ENCODE measurements at regions not wholly inside any gene's neighbourhood (a gene's known extent, or its start where the extent isn't known, plus 50 kb on each side); places are given as distances from the start of the nearest gene placed in this dataset.
"Not testable (repeated sequence)": the region's sequence is repeated elsewhere in the genome, so short reads cannot be mapped to it uniquely, and the experiment has no call there.

GRCh38 chr7:66413379-66414114, 208.4 kb downstream of the TPST1 start:
- peak overlapping the region; percentile 45 for H3K9ac ChIP-seq (ENCODE audit: low read length)
- no peak overlapping the region for H3K27ac ChIP-seq (ENCODE audit: low read depth, low read length)
- H3K27me3 ChIP-seq (ENCODE audit: control insufficient read depth, insufficient read depth, low read length) = no peaks in the 10 kb centered on the region
- H3K36me3 ChIP-seq (ENCODE audit: control insufficient read depth, insufficient read depth, low read length) = no peaks in the 10 kb centered on the region
- H3K4me3 ChIP-seq (ENCODE audit: low read length) = peak overlapping the region; percentile 83
- H3K4me1 ChIP-seq (ENCODE audit: control insufficient read depth, insufficient read depth, low read length) = no peaks in the 10 kb centered on the region

- Histone ChIP-seq H3K9ac (ENCODE audit: low read length) (no peak overlapping the region), H3K27ac (ENCODE audit: low read depth, low read length) (no peak overlapping the region), H3K36me3 (ENCODE audit: control insufficient read depth, insufficient read depth, low read length) (no peaks in the 10 kb centered on the region), H3K4me1 (ENCODE audit: control insufficient read depth, insufficient read depth, low read length) (no peaks in the 10 kb centered on the region), H3K4me3 (ENCODE audit: low read length) (no peak overlapping the region), H3K27me3 (ENCODE audit: control insufficient read depth, insufficient read depth, low read length) (no peaks in the 10 kb centered on the region)
Measured at GRCh38 chr7:66415659-66416265, 210.6 kb downstream of the TPST1 start.

DNA sequence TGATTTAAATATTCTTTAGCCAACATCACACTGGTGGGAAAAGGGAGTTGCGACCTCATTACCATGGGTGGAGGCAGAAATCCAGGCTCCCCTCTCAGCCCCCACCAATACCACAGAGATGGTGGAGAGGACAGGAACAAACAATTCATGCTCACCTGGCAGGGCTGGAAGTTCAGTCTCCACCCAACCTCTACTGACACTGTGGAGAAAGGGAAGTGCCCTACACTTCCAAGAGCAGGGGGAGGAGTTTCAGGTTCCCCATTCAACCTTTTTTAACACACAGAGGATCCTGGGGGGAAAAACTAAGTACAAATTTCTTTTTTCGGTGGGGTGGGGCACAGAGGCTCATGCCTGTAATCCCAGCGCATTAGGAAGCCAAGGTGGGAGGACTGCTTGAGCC, 210.1 kb upstream of the KCTD7 start:
- Histone ChIP-seq H3K9ac (ENCODE audit: low read length) (no peak overlapping the region), H3K27ac (ENCODE audit: low read depth, low read length) (no peak overlapping the region), H3K27me3 (ENCODE audit: control insufficient read depth, insufficient read depth, low read length) (no peaks in the 10 kb centered on the region), H3K4me1 (ENCODE audit: control insufficient read depth, insufficient read depth, low read length) (no peaks in the 10 kb centered on the region), H3K36me3 (ENCODE audit: control insufficient read depth, insufficient read depth, low read length) (no peaks in the 10 kb centered on the region), H3K4me3 (ENCODE audit: low read length) (no peak overlapping the region)

DNA sequence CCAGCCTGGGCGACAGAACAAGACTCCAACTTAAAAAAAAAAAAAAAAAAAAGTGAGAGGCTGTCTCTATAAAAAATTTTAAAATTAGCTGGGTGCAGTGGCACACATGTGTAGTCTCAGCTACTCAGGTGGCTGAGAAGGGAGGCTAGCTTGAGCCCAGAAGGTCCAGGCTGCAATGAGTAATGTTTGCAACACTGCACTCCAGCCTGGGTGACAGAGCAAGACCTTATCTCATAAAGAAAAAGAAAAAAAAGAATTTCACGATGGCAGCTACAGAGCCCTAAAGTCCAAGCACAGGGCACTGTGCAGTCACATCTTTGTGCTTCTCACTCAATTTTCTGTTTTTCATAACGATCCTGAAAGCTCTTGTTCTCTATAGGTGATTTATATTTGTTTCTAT, 209.5 kb upstream of the KCTD7 start:
- Histone ChIP-seq H3K4me1 (ENCODE audit: control insufficient read depth, insufficient read depth, low read length) (no peaks in the 10 kb centered on the region), H3K27ac (ENCODE audit: low read depth, low read length) (no peak overlapping the region), H3K36me3 (ENCODE audit: control insufficient read depth, insufficient read depth, low read length) (no peaks in the 10 kb centered on the region), H3K27me3 (ENCODE audit: control insufficient read depth, insufficient read depth, low read length) (no peaks in the 10 kb centered on the region), H3K4me3 (ENCODE audit: low read length) (no peak overlapping the region), H3K9ac (ENCODE audit: low read length) (no peak overlapping the region)

GRCh38 chr7:66421830-66422475, 206.7 kb upstream of the KCTD7 start:
- H3K4me3 ChIP-seq (ENCODE audit: low read length) = no peak overlapping the region
- H3K27me3 ChIP-seq (ENCODE audit: control insufficient read depth, insufficient read depth, low read length) = no peaks in the 10 kb centered on the region
- H3K4me1 ChIP-seq (ENCODE audit: control insufficient read depth, insufficient read depth, low read length) = no peaks in the 10 kb centered on the region
- no peak overlapping the region for H3K9ac ChIP-seq (ENCODE audit: low read length)
- no peaks in the 10 kb centered on the region for H3K36me3 ChIP-seq (ENCODE audit: control insufficient read depth, insufficient read depth, low read length)
- H3K27ac ChIP-seq (ENCODE audit: low read depth, low read length) = no peak overlapping the region

- H3K27me3 ChIP-seq (ENCODE audit: control insufficient read depth, insufficient read depth, low read length) = no peaks in the 10 kb centered on the region
- no peaks in the 10 kb centered on the region for H3K4me1 ChIP-seq (ENCODE audit: control insufficient read depth, insufficient read depth, low read length)
- no peak overlapping the region for H3K9ac ChIP-seq (ENCODE audit: low read length)
- no peaks in the 10 kb centered on the region for H3K36me3 ChIP-seq (ENCODE audit: control insufficient read depth, insufficient read depth, low read length)
- no peak overlapping the region for H3K27ac ChIP-seq (ENCODE audit: low read depth, low read length)
- no peak overlapping the region for H3K4me3 ChIP-seq (ENCODE audit: low read length)
Measured at GRCh38 chr7:66423729-66424128, 205.0 kb upstream of the KCTD7 start.

- Histone ChIP-seq H3K4me1 (ENCODE audit: control insufficient read depth, insufficient read depth, low read length) (no peaks in the 10 kb centered on the region), H3K4me3 (ENCODE audit: low read length) (no peak overlapping the region), H3K9ac (ENCODE audit: low read length) (no peak overlapping the region), H3K27ac (ENCODE audit: low read depth, low read length) (no peak overlapping the region), H3K36me3 (ENCODE audit: control insufficient read depth, insufficient read depth, low read length) (no peaks in the 10 kb centered on the region), H3K27me3 (ENCODE audit: control insufficient read depth, insufficient read depth, low read length) (no peaks in the 10 kb centered on the region)
Measured at GRCh38 chr7:66426332-66426731, 202.3 kb upstream of the KCTD7 start.

DNA sequence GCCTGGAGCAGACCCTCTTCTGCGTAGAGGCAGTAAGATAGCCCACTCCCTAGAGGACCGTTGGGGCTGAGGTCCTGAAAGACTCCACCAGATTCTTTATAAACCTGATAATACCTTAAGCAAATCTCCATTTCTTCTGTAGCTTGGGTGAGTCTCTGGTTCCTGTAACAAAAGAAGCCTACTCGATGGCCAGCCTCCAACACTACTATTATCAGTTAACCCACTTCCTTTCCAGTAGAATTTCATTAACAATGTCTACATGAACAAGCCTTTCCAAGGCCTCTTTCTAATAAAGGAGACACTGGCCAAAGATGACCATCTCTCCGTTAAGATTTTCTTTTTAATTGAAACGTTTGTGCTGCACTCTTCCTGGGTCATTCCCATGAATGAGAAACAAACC, 201.7 kb upstream of the KCTD7 start:
- no peaks in the 10 kb centered on the region for H3K27me3 ChIP-seq (ENCODE audit: control insufficient read depth, insufficient read depth, low read length)
- no peak overlapping the region for H3K9ac ChIP-seq (ENCODE audit: low read length)
- no peaks in the 10 kb centered on the region for H3K36me3 ChIP-seq (ENCODE audit: control insufficient read depth, insufficient read depth, low read length)
- H3K27ac ChIP-seq (ENCODE audit: low read depth, low read length) = no peak overlapping the region
- H3K4me1 ChIP-seq (ENCODE audit: control insufficient read depth, insufficient read depth, low read length) = no peaks in the 10 kb centered on the region
- no peak overlapping the region for H3K4me3 ChIP-seq (ENCODE audit: low read length)

DNA sequence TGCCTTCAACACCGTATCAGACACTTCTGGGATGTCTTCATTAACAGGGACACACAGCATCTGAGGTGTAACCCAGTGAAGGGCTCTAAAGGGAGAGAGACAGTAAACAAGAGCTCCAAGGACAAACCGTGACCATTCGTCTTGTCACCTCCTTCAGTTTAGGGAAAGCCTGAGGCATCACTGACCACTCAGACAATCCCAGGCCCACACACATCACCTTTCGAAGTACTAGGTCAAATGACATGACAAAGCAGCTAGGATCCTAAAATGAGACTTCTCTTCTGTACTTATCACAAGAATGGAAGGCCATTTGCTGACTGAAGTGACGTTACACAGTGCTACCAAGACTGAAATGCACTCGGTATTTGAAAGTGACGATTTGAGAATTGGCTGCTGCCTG, 200.7 kb upstream of the KCTD7 start:
- Histone ChIP-seq H3K36me3 (ENCODE audit: control insufficient read depth, insufficient read depth, low read length) (no peaks in the 10 kb centered on the region), H3K4me1 (ENCODE audit: control insufficient read depth, insufficient read depth, low read length) (no peaks in the 10 kb centered on the region), H3K27ac (ENCODE audit: low read depth, low read length) (no peak overlapping the region), H3K27me3 (ENCODE audit: control insufficient read depth, insufficient read depth, low read length) (no peaks in the 10 kb centered on the region), H3K4me3 (ENCODE audit: low read length) (no peak overlapping the region), H3K9ac (ENCODE audit: low read length) (no peak overlapping the region)

DNA sequence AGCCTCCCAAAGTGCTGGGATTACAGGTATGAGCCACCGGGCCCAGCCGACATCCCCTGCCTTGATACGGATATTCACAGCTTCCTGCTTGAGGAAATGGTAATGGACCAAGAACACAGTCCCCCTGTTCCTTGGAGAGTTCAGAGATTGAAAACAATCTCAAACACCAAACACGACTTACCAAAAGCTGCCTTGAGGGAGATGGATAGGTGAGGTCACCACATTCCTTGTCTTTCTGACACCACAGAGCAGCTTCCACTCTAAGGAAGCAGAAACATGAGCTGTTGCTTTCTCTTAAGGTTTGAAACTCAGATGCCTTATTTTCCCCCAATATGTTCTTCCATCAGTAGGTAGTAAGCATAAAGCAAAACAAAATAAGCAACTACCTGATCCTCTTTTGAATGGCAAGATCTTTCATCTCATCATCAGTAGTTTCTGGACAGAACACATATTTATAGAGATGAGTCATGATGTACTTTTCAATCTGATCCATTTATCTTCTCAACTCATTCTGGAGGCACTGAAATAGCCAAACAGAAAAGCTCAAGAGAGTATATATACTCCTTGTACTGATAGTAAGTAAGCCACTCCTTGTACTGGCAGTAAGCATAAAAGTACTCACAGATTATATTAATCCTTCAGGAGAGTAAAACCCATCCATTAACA, 199.1 kb upstream of the KCTD7 start:
- H3K4me3 ChIP-seq (ENCODE audit: low read length) = no peak overlapping the region
- no peaks in the 10 kb centered on the region for H3K4me1 ChIP-seq (ENCODE audit: control insufficient read depth, insufficient read depth, low read length)
- no peaks in the 10 kb centered on the region for H3K27me3 ChIP-seq (ENCODE audit: control insufficient read depth, insufficient read depth, low read length)
- H3K36me3 ChIP-seq (ENCODE audit: control insufficient read depth, insufficient read depth, low read length) = no peaks in the 10 kb centered on the region
- no peak overlapping the region for H3K27ac ChIP-seq (ENCODE audit: low read depth, low read length)
- H3K9ac ChIP-seq (ENCODE audit: low read length) = no peak overlapping the region

GRCh38 chr7:66430164-66430545, 198.5 kb upstream of the KCTD7 start:
- no peaks in the 10 kb centered on the region for H3K27me3 ChIP-seq (ENCODE audit: control insufficient read depth, insufficient read depth, low read length)
- no peak overlapping the region for H3K27ac ChIP-seq (ENCODE audit: low read depth, low read length)
- no peak overlapping the region for H3K4me3 ChIP-seq (ENCODE audit: low read length)
- no peaks in the 10 kb centered on the region for H3K36me3 ChIP-seq (ENCODE audit: control insufficient read depth, insufficient read depth, low read length)
- H3K9ac ChIP-seq (ENCODE audit: low read length) = no peak overlapping the region
- H3K4me1 ChIP-seq (ENCODE audit: control insufficient read depth, insufficient read depth, low read length) = no peaks in the 10 kb centered on the region

DNA sequence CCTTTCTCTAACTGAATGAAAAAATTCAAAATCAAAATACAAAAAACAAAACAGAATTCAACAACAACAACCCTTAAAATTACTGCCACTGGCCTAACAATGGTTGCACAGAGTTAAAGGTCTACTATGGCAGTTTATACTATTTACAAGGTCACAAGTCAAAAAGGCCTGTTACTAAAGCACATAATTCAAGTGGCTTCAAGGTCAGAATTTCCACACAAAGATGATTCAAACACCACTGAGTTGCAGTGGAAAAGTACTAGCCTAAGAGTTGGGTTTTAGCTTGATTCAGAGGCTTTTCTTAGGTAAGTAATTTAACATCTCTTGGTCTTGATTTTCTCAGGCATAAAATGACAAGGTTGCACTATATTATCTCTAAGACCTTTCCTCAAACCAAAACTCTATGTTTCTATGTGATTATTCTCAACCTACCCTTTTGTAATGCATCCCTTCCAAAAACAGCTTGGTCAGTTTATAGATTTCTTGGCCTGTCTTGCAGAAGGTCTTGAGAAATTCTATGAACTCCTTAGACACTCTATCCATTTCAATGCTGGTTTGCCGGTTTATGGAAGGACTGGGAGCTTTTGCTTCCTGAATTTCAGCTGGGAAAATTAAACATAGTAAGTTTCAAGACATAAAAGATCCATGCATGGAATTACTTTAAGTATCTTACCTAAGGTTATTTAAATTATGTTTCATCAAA, 189.8 kb upstream of the KCTD7 start:
- H3K4me3 ChIP-seq (ENCODE audit: low read length); H3K27me3 ChIP-seq (ENCODE audit: control insufficient read depth, insufficient read depth, low read length); H3K27ac ChIP-seq (ENCODE audit: low read depth, low read length); H3K9ac ChIP-seq (ENCODE audit: low read length); H3K4me1 ChIP-seq (ENCODE audit: control insufficient read depth, insufficient read depth, low read length); H3K36me3 ChIP-seq (ENCODE audit: control insufficient read depth, insufficient read depth, low read length): not testable (repeated sequence)

Measured in rectal smooth muscle tissue (tissue), 1 donor.